ENCODE measurements at regions not wholly inside any gene's neighbourhood (a gene's known extent, or its start where the extent isn't known, plus 50 kb on each side); places are given as distances from the start of the nearest gene placed in this dataset.

GRCh38 chr18:54075689-54076088 is 148.8 kb downstream of the MBD2 start:
- Mint-ChIP-seq H3K36me3 (ENCODE audit: low read depth) (peaks cover 3% of the 10 kb centered on the region), H3K27me3 (ENCODE audit: insufficient read depth) (no peaks in the 10 kb centered on the region), H3K4me1 (no peaks in the 10 kb centered on the region), H3K9me3 (peaks cover 2% of the 10 kb centered on the region), H3K27ac (no peak overlapping the region), H3K4me3 (no peak overlapping the region)
- no peaks in the 10 kb centered on the region for H3K9me3 ChIP-seq (ENCODE audit: control insufficient read depth, low read length)
- H3K27me3 ChIP-seq (ENCODE audit: control insufficient read depth, insufficient read depth, low read length, poor library complexity, severe bottlenecking): no peaks in the 10 kb centered on the region
- DNase-seq: no peak
- WGBS, 2 experiments (ENCODE audit: insufficient coverage in 1 of 2, insufficient read length in 1 of 2): 82 to 92% methylated on average over 3 of the region's 3 CpGs
- TF ChIP-seq CTCF (conservative IDR thresholded peaks at IDR 0.05): no peak
- no peak overlapping the region for H3K9ac ChIP-seq (ENCODE audit: extremely low read depth, low read length, poor library complexity, severe bottlenecking)
- H3K27ac ChIP-seq (ENCODE audit: low read depth, low read length): no peak overlapping the region
- no peaks in the 10 kb centered on the region for H3K4me1 ChIP-seq (ENCODE audit: control insufficient read depth, insufficient read depth, low read length)
- no peaks in the 10 kb centered on the region for H3K36me3 ChIP-seq (ENCODE audit: control insufficient read depth, insufficient read depth, low read length)
- no peak overlapping the region for H3K4me3 ChIP-seq (ENCODE audit: low read length)

DNA sequence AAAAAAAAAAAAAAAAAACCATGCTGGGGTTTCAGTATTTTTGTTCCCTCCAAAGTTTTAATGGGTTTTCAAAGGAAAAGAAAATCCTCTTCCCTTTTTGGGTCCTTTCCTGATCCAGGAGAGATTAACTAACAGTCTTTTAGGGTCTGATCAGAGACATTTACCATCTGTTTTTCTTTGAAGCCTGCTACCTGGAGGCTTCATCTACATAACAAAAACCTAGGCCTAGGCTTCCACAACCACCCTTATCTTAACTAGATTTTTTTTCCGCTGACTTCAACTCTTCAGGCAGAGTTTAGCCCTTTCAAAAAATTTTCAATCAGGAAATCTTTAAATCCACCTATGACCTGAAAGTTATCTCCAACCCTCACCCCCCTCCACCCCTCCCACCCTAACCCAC is 154.7 kb downstream of the MBD2 start:
- Histone ChIP-seq H3K36me3 (ENCODE audit: control insufficient read depth, insufficient read depth, low read length) (no peaks in the 10 kb centered on the region), H3K4me1 (ENCODE audit: control insufficient read depth, insufficient read depth, low read length) (no peaks in the 10 kb centered on the region), H3K27me3 (ENCODE audit: control insufficient read depth, insufficient read depth, low read length, poor library complexity, severe bottlenecking) (no peaks in the 10 kb centered on the region), H3K4me3 (ENCODE audit: low read length) (no peak overlapping the region), H3K27ac (ENCODE audit: low read depth, low read length) (no peak overlapping the region), H3K9ac (ENCODE audit: extremely low read depth, low read length, poor library complexity, severe bottlenecking) (no peak overlapping the region), H3K9me3 (ENCODE audit: control insufficient read depth, low read length) (no peaks in the 10 kb centered on the region)
- WGBS, 2 experiments (ENCODE audit: insufficient coverage in 1 of 2, insufficient read length in 1 of 2): 67 to 86% methylated on average over 1 of the region's 1 CpG
- Mint-ChIP-seq H3K27ac (no peak overlapping the region), H3K4me3 (no peak overlapping the region), H3K27me3 (ENCODE audit: insufficient read depth) (no peaks in the 10 kb centered on the region), H3K36me3 (ENCODE audit: low read depth) (peaks cover 7% of the 10 kb centered on the region), H3K4me1 (no peaks in the 10 kb centered on the region), H3K9me3 (peaks cover 7% of the 10 kb centered on the region)
- no peak for DNase-seq
- no peak for TF ChIP-seq CTCF (conservative IDR thresholded peaks at IDR 0.05)

- TF ChIP-seq CTCF (conservative IDR thresholded peaks at IDR 0.05): no peak
- 90 to 98% methylated on average over 2 to 3 of the region's 3 CpGs for WGBS, 2 experiments (ENCODE audit: insufficient coverage in 1 of 2, insufficient read length in 1 of 2)
- no peak for DNase-seq
- no peaks in the 10 kb centered on the region for H3K36me3 Mint-ChIP-seq (ENCODE audit: low read depth)
- no peak overlapping the region for H3K27ac Mint-ChIP-seq
- no peak overlapping the region for H3K4me3 Mint-ChIP-seq
- H3K27ac ChIP-seq (ENCODE audit: low read depth, low read length): no peak overlapping the region
- H3K9me3 Mint-ChIP-seq: peaks cover 5% of the 10 kb centered on the region
- H3K4me1 Mint-ChIP-seq: no peaks in the 10 kb centered on the region
- H3K36me3 ChIP-seq (ENCODE audit: control insufficient read depth, insufficient read depth, low read length): no peaks in the 10 kb centered on the region
- no peak overlapping the region for H3K9ac ChIP-seq (ENCODE audit: extremely low read depth, low read length, poor library complexity, severe bottlenecking)
- H3K27me3 Mint-ChIP-seq (ENCODE audit: insufficient read depth): no peaks in the 10 kb centered on the region
- H3K4me3 ChIP-seq (ENCODE audit: low read length): no peak overlapping the region
- H3K27me3 ChIP-seq (ENCODE audit: control insufficient read depth, insufficient read depth, low read length, poor library complexity, severe bottlenecking): no peaks in the 10 kb centered on the region
- H3K4me1 ChIP-seq (ENCODE audit: control insufficient read depth, insufficient read depth, low read length): no peaks in the 10 kb centered on the region
- H3K9me3 ChIP-seq (ENCODE audit: control insufficient read depth, low read length): no peaks in the 10 kb centered on the region
Measured at GRCh38 chr18:54060343-54061005, 164.0 kb downstream of the MBD2 start.

All from endodermal cell (in vitro differentiated cells).